Stimulated activated CD4-positive, alpha-beta T cell treated with anti-CD3 and anti-CD28 coated beads, Interleukin-4, amount 100 ng/mL, for 24 hours (primary cell): ENCODE measurements at regions not wholly inside any gene's neighbourhood (a gene's known extent, or its start where the extent isn't known, plus 50 kb on each side); places are given as distances from the start of the nearest gene placed in this dataset.

Experiments
- DNase-seq: peaks from one replicate; pipeline ENCODE4 v3.0.0-alpha.2; 2020

DNA sequence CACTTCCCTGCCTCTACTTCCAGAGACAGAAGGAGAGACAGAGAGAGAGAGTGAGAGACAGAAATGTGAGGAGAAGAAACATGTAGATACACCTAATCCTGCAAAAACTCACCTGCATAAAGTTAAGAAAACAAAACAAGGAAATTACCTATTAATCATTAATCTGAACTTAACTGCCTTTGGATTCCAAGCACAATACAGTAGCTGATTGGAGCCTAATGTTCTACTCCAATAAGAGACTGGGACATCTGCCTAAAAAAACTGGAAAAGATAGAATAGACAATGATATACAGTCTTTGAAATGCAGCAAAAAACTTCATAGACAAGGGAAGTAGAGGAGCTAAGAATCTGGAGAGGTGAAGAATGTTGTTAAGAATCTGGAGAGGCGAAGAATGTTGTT lies 910.2 kb upstream of the SLC10A2 start:
- DNase-seq: no peak

DNA sequence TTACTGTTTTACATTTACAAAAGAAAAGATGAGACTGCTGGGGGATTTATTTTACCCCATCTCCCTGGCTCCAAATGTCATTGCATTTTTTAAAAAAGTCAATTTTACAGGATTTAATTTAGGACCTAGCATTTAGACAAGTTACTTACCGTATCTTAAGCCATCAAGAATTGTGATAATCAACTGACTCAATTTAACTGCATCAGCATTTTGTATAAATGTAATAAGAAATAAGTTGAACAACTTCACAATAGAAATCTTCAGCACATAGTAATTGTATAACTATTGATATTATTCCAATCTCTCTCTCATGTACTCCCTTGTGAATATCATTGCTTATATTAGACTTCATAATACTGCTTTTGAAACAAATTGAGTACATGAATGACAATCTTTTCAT lies 907.5 kb upstream of the SLC10A2 start:
- DNase-seq: no peak

DNA sequence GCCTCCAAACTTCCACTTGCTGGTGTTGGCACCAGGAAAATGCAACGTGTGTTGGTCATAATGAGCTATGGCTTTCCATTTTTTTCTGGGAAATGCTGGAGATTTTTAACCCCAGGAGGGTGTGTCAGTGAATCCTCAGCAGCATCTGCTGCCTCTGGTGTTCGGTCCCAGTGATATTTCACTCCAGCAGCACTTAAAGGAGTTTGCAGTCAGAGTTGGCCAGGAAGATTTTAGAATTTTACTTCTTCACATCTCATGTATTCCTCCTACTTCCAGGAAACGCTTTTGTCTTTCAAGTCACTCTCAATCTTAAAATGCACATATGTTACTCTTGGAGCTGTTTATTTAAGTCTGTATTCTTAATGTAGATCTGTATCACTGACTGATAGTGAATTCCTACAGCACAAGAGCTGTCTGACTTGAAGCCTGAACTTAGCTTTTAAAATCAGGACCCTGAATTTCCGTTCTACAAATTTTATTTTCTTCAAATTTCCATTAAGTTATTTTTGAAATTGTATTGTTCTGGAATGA lies 903.4 kb upstream of the SLC10A2 start:
- no peak for DNase-seq

DNA sequence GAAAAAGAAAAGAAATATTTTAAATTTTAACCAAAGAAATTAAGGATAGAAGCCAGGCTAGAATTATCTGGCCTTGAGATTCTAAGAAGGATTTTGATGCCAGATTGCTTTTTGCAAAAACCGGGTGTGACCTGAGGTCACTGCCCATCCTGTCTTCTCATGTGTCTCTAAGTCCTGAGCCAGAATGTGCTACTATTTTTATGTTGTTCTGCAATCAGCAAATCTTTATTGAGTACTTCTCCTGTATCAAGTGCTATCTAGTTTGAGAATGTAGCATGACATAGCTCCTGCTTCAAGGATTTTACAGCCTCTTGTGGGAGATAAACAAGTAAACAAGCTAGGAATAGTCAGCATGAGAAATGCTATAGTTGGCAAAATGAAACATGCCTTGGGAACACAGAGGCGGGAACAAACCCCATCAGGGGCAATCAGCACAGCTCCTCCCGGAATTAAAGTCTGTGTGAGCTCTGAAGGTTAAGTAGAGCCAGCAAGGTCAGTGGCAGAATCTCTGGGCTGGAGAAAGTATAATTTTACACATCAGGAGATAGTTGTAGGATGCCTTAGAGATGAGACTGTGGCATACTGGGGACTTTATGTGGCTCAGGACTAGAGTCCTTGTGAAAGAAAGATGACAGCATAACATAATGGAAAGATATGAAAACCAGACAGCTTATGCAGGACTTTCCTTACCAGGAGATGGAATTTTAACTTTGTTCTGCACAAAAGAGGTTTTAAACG lies 899.5 kb upstream of the SLC10A2 start:
- DNase-seq: no peak

DNA sequence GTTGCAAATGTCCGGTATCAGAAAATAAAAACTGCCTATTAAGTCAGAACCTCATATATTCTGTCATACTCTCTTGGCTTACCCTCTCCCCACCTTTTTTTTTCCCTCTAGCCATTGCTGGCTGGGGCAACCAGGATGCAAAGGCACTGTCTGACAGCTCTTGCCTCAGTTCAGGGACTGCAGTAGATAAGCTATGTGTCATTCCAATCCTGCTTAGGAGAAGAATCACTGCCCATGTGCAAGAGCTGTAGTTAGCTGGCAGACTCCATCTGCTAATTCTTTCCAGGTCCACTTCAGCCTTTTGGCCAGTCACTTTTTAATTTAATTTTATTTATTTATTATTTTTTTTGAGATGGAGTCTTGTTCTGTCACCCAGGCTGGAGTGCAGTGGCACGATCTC lies 895.6 kb upstream of the SLC10A2 start:
- no peak for DNase-seq

DNA sequence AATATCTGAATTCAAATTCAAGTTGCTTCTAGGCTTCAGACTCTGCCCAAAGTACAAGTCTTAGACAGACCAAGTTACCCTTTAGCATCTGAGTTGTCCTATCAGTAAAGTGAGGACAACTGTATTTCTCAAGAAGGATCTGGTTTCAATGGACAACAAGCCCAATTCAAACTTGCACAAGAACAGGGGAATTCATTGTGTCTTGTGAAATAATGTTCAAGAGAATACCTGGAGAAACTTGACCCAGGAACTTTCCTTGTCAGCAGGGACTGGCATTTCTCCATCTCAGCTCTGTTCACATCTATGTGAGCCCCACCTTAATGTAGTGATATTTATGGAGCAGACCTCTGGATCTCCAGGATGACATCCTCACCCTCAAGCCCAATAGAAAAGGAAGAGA lies 894.9 kb upstream of the SLC10A2 start:
- DNase-seq: no peak

DNA sequence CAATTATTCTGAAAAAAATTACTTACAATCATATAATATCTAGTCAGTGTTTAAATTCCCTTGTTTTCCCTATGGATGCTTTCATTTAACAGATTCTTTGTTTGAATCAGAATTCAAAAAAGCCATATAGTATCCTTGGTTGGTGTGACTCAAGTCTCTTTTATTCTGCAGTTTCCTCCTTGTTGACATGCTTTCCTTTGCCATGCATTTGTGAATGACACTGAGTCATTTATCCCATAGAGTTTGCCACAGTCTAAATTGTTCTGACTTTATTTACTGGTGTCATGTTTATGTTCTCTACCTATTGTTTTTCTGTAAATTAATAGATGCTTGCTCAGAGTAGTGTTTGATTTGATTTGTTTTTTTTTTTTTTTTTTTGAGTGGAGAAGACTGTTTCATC lies 893.8 kb upstream of the SLC10A2 start:
- no peak for DNase-seq

DNA sequence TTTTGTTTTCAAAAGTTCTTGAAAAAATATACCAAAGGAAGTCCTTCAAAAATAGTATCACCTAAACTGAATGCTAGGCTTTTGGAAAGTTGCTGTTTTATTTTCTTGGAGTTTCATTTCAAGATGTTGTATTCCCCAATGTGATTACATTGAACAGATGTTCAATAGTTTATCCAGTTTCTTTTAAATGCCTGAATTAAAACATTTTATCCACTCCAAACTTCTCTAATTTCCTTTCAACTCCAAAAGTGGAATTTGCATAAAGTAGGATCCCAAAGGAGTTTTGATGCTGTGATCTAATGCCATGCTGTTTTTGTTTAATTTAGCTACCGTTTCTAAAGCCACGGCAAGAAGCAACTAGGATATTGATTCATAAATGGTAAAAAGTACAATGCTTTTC lies 892.5 kb upstream of the SLC10A2 start:
- DNase-seq: no peak

DNA sequence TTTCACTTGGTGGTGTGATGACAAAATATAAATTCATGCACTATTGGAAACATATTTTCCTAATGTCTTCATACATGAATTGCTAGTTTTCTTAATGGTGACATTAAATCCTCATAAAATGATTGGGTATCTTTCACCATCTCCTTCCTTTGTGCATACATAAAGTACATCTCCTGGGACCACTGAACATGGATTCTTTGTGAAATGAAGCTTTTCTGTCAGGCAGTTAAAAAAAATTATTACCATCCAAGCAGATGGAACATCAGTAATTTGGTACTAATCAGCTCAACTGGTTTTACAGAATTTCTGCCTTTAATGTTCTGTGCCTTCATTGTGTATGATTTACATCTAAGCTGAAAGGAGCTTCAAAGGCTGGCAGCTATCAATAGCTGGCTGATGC lies 891.7 kb upstream of the SLC10A2 start:
- no peak for DNase-seq

DNA sequence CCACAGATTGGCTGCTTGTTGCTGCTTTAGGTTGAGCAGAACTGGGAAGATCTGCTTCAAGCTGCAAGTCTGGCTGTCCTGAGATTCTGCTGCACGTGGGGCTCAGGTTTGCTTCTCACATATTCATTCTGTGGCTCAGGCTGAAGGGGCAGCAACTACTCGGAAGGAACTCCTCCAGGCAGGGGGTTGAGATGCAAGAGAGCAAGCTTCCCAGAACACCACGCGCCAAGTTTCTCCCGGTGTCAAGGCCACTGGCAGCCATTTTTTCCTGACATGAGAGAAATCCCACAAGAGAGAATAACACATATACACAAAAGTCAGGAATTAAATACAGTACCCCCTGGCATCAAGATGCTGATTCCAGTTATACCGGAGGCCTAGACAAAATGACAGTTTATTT lies 887.6 kb upstream of the SLC10A2 start:
- no peak for DNase-seq

DNA sequence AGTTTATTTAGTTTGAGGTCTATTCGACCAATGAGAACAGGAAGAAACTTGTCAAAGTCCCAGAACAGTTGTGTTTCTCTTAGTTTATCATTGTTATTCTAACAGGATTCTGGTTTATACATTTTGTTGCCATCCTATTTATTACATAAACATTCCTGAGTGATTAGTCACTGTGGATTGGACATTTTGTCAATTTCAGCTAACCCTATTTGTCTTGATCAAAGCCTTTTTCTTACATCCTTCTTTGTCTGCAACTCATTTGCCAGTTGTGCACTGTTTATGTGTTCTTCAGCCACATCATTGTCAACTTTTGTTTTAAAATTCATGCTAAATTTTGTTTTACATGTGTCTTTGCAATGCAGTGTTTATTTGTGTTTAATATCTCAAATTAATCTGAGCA lies 886.0 kb upstream of the SLC10A2 start:
- DNase-seq: no peak

DNA sequence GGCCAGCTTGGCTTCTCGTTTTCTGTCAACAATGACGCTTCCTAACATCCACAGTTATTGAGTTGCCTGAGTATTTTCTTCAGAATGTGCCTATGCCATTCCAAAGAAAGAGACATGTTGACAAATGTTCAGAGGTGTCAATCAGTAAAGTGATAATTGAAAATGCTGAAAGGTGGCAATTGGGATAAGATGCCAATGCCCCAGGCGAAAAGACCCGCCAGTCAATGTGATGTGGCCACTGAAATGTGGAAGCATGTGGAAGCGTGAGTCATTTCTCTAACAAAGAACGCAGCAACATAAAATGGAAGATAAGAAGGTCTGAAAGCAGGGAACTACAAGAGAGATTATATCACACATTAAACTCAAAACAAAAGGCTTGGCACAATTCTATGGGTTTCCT lies 882.2 kb upstream of the SLC10A2 start:
- DNase-seq: no peak

DNA sequence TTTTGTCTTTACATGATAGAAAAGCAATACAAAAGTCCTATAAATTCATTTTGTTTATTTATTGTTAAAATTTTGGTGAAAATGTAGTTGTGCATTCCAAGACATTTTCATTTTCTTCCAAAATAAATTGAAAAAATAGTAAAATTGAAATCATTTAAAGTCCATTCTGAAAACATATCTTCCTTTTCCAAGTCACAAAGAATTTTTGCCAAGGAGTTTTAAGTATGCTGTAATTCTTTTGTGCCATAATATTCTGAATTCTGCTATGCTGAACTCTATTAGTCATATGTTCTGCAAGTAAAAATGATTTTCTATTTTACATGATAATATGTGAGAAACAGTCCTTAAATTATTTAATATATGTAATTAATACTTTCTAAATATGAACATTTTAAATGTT lies 879.6 kb upstream of the SLC10A2 start:
- no peak for DNase-seq

DNA sequence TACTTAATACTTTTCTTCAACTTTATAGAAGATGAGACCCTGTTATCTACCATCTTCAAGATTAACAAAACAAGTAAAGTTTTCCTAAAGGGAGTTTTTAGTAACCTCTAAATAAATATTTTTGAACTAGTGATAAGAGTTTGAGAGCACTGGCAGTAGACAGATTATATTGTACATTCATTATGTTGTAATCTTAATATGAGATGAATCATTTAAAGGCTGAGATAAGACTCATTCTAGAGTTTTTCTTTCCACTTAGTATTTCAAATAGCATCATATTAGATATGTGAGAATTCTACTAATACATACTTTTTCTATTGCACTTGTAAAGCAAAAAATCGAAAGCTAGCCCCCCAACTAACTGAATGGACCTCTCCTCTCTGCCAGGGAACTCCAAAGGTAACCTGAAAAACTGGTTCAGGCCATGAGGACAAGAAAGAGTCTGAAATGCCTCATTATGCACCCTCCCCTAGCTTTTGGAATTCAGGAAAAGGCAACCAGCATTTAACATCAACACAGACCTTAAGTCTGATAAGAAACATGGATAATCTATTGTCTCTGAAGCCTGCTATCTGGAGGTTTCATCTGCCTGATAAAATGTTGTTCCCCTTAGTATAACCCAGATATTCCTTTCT lies 875.4 kb upstream of the SLC10A2 start:
- DNase-seq: no peak

DNA sequence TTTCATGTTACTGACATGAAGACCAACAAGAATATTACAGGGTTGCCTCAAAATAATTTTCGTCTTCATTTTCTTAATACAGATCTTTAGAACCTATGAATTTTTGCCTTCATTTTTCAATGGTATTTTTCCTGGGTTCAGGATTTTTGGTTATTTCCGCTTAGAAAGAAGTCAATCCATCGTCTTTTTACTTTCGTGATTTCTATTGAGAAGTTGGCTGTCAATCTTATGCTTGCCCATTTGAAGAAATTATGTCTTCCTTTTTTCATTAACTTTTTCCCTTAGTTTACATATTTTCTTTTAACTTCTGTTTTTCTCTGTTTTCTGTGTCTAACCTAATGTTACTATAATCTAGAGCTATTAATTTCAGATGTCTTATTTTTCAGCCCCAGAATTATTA lies 868.9 kb upstream of the SLC10A2 start:
- no peak for DNase-seq

DNA sequence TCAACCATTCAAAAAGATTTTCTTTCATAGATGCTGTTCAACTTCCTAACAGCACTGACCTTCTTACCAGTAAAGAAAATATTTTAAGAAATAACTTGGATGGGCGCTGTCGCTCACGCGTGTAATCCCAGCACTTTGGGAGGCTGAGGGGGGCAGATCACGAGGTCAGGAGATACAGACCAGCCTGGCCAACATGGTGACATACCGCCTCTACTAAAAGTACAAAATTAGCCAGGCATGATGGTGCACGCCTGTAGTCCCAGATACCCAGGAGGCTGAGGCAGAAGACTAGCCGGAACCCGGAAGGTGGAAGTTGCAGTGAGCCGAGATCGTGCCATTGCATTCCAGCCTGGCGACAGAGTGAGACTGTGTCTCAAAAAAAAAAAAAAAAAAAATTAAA lies 865.7 kb upstream of the SLC10A2 start:
- DNase-seq: no peak

DNA sequence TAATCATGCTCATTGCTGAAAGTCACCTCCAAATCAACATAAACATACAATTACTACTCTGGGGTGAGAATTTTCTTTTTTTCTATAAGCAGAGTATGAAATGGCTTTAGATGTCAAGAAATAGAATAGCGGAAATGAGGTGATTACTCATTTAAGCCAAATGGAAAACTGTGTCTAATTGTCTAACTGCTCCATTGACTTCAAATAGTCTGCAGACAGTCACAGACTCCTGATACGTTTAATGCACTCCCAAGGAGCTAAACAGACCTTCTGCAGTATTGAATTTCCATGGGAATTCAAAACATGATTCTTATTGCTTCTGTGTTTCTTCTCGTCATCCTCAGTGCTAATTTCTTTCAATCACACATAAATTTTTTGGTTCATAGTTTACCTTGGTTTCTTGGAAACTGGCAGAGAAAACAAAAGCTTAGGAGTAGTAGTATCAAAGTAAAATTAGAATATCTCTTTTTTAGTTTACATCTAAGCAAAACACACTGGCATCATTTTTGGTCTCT lies 865.2 kb upstream of the SLC10A2 start:
- no peak for DNase-seq

DNA sequence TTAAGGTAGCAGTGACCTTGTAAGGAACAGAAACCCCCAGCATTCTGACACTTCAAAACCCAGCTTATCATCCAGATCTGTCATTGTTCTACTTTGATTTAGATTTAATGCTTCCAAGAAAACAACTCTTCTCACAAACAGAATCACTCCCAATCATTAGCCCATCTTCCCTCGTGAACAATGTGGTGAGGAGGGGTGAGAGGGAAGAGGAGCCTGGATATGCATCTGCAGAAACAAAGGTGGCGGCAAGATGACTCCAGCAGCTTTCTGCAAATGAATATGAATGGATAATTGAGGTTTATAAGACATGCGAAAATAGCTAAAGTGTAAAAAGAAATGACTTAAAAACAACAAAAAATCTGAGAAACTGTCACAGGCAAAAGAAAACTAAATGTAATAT lies 859.9 kb upstream of the SLC10A2 start:
- DNase-seq: no peak

DNA sequence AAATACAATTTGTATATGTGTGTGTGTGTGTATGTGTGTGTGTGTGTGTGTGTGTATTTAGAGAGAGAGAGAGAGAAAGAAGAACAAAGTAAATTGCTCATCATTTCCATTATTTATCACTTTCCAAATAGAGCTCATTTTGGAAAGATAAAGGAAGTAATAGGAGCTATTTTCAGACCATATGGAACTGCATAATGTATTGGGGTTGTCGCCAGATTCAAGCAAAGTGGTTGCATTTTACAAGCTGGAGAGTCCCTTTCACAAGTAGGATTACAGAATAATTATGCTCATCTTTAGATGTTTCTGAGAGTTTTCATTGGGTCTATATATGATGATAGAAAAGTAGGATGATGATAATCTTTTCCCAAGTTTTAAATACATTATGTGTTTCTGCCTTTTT lies 842.7 kb upstream of the SLC10A2 start:
- DNase-seq: no peak

DNA sequence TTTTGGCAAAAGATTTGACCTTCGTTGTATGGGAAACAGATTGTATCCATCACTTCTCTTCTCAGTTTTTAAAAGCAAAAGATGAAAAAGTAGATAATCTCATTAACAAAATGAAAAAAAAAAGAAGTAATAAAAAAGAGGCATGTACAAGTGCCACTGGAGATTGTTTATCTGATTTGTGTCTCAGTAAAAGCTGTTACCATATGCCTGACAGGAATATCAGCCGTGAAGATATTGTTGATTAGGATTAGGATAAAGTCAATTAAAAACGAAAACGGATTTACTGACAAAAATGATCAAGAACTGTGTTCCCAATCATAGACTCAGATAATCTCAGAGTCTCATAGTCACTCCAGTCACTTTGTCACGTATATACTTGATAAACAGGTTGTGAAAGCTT lies 842.1 kb upstream of the SLC10A2 start:
- no peak for DNase-seq

DNA sequence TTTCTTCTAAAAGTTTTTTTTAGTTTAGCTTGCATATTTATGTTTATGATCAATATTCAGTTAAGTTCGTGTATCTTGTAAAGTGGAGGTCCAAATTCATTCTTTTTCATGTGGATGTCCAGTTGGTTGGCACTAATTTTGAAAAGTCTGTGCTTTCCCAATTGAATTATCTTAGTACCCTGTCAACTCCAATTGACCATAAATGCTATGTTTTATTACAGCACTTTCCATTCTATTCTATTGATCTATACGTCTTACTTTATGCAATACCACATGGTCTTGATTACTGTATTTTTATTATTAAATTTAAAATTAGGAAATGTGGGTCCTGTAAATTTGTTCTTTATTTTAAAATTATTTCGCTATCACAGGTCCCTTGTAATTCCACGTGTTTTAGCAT lies 837.6 kb upstream of the SLC10A2 start:
- DNase-seq: no peak

DNA sequence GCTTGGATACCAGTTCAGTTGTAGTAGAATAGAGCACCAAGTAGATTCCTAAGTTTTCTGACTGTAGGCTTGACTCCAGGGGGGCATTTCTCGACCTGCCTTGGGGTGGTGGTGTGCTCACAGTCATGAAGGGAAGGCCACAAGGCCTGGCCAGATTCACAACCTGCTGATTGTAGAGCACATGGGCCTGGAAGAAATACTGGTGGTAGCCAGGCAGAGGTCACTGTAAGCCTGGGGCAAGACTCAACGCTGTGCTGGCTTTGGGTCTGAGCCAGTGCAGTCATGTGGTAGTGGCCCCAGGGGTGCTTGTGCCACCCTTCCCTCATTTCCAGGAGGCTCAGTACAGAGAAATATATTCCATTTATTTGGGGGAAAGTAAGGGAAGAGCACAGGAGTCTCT lies 832.3 kb upstream of the SLC10A2 start:
- no peak for DNase-seq

DNA sequence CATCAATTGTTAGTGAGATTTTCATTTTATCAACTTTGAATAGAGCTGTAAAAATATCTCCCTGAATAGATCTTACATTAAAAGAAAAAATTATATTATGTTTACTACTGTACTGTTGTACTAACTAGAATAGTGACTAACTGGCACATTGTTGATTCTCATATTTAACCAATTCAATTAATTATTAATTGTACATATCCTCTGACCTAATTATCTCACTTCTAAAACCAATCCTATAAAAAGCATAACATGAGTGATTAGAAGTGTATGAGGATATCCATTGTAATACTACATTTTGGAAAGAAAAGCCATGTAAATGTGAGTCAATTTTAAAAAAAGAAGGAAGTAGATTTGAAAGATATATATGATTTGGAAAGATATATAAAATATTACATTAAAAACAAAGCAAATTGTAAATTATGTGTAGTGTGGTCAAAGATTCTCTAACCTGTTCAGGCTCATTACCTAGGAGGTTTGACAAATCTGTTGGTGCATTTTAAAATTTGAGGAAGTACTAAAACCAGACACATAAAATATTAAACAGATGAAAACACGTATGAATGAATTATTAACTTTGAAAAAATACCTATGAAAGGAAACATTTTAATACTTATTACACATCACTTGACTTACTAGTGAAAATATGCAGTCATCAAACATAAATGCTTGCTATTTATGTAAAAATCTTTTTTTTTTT lies 829.8 kb upstream of the SLC10A2 start:
- DNase-seq: no peak

DNA sequence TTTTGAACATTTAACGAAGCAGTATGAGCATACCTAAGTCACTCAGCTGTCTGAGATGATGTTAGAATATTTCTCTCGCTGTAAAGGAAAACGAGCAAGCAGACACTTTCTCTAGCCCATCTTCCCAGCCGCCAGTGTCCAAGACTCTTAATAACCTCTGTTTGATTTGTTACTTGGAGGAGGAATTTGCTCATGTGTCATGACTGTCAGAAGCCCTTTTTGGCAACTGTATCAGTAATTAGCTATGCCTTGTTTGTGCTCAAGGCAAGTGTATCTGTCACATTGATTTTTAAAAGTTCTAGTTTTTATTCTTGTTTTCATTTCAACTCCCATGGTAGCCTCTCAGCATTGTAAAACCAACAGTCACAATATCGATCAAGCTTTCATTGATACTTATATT lies 828.4 kb upstream of the SLC10A2 start:
- DNase-seq: no peak
